Prostate gland (tissue), 2 donors: ENCODE measurements at regions not wholly inside any gene's neighbourhood (a gene's known extent, or its start where the extent isn't known, plus 50 kb on each side); places are given as distances from the start of the nearest gene placed in this dataset.
"Not testable (repeated sequence)": the region's sequence is repeated elsewhere in the genome, so short reads cannot be mapped to it uniquely, and the experiment has no call there.

ENCODE experiments used
- DNase-seq: peaks from one replicate; pipeline ENCODE4 v3.0.0-alpha.2; 2019; ENCODE audit warnings: low spot score
- H3K27ac ChIP-seq, 2 donors: fragments of 200-600 bp; sonication (generic); 2 replicates each; pipeline ENCODE4 v1.5.1; 2017 to 2019
- H3K27me3 ChIP-seq: fragments of 200-600 bp; sonication (generic); replicated peaks from 2 replicates; pipeline ENCODE4 v1.5.1; 2019; ENCODE audit not compliant: insufficient read depth
- H3K36me3 ChIP-seq, 2 donors: fragments of 200-600 bp; sonication (generic); 1 replicate in 1 of 2; 2 replicates in 1 of 2; pipeline versions ENCODE4 v1.5.1 to v1.8.1; 2017 to 2019
- H3K4me1 ChIP-seq: fragments of 200-600 bp; sonication (generic); replicated peaks from 2 replicates; pipeline ENCODE4 v1.5.1; 2019
- H3K4me3 ChIP-seq, 2 donors: fragments of 200-600 bp; sonication (generic); 2 replicates each; pipeline ENCODE4 v1.5.1; 2017 to 2019
- H3K9me3 ChIP-seq: fragments of 200-600 bp; sonication (generic); 2 replicates; pipeline ENCODE4 v1.5.1; 2017
- POLR2A ChIP-seq: fragments of 450-650 bp; IDR thresholded peaks from one replicate; pipeline ENCODE4 v1.6.1; 2016; ENCODE audit warnings: antibody characterized with exemption, mild to moderate bottlenecking
- POLR2AphosphoS5 ChIP-seq: sonication (generic); formaldehyde crosslinking; IDR thresholded peaks from one replicate; pipeline ENCODE4 v1.6.1; 2017; ENCODE audit warnings: antibody characterized with exemption
- WGBS: methylation state at CpG from one replicate; pipeline ENCODE4 v1.1.5; 2018; 5-methylcytosine and 5-hydroxymethylcytosine counted together
- intact Hi-C: fragments of 100-400 bp; cut with DNase I; formaldehyde crosslinking; loops from one replicate; pipeline ENCODE4 v1.14.2; 2022
- TF ChIP-seq, protein P1 (sequence below), 4 experiments: fragments of 200-600 bp in 2 of 4; fragments of 450-650 bp in 2 of 4; sonication (generic) in 2 of 4; IDR thresholded peaks; 1 replicate in 3 of 4; 2 replicates in 1 of 4; pipeline ENCODE4 v1.5.1; 2016 to 2019; ENCODE audit warnings: antibody characterized with exemption in 4 of 4, mild to moderate bottlenecking in 2 of 4, moderate library complexity in 2 of 4

DNA sequence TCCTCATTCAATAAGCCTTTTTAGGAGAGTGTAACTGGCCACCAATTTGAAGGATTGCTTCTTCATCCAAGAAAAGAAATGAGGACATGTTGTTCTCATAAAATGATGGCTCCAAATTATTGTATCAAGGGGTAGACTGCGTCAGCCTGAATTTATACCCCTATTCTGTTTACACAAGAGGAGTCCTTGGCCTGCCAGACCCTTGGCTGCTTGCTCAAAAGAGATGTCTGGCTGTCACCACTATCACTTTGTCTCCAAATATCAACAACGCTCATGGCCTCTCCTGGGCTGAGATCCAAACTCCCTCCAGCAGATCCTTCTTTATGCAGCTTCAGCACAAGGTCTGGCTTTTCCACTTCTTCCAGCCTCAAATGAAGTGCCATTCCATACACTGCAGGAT is 127.9 kb downstream of the OR13H1 start:
- peak; percentile 63 for DNase-seq
- Histone ChIP-seq H3K36me3 (no peaks in the 10 kb centered on the region), H3K27me3 (no peaks in the 10 kb centered on the region), H3K9me3 (no peaks in the 10 kb centered on the region), H3K4me3 (no peak overlapping the region), H3K4me1 (no peaks in the 10 kb centered on the region), H3K27ac (no peak overlapping the region)
- TF ChIP-seq POLR2A (no peak), POLR2AphosphoS5 (peak; percentile 61)
- TF ChIP-seq, protein P1, sequence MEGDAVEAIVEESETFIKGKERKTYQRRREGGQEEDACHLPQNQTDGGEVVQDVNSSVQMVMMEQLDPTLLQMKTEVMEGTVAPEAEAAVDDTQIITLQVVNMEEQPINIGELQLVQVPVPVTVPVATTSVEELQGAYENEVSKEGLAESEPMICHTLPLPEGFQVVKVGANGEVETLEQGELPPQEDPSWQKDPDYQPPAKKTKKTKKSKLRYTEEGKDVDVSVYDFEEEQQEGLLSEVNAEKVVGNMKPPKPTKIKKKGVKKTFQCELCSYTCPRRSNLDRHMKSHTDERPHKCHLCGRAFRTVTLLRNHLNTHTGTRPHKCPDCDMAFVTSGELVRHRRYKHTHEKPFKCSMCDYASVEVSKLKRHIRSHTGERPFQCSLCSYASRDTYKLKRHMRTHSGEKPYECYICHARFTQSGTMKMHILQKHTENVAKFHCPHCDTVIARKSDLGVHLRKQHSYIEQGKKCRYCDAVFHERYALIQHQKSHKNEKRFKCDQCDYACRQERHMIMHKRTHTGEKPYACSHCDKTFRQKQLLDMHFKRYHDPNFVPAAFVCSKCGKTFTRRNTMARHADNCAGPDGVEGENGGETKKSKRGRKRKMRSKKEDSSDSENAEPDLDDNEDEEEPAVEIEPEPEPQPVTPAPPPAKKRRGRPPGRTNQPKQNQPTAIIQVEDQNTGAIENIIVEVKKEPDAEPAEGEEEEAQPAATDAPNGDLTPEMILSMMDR (IDR thresholded peaks at IDR 0.05), result no peak
- 15% methylated on average over 2 of the region's 2 CpGs for WGBS
- intact Hi-C loops, result loop anchor here (5.0 kb wide), 1 partner anchor 39 kb away; no protein-coding TSS in a partner anchor

DNA sequence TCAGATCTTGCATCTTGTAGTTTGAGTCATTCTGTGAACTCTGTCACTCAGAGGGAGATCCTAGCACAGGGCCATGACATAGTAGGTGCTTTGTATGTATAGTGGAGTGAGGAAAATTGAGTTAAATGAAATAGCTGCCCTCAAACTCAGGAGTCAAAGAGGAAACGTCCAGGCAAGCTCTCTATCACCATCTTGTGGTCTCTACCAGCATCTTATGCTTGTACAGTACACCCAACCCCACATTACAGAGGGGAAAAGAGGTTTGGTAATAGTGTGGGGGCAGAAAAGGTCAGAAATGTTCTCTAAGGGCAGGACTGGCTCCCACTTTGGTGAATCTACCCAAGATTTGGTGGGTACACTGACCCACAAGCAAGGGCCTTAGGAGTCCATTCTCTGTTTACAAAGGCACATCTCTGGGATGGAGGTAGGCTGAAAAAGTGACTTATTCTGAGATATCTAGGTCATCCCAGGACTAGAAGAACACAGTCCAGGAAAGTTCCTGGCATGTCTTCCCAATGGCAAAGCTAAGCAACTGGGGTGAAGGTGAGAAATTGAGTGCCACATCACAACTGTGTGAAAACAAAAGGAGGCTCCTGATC is 131.8 kb downstream of the OR13H1 start:
- 0% methylated on average over 1 of the region's 1 CpG for WGBS
- intact Hi-C loops, result no loop called here

DNA sequence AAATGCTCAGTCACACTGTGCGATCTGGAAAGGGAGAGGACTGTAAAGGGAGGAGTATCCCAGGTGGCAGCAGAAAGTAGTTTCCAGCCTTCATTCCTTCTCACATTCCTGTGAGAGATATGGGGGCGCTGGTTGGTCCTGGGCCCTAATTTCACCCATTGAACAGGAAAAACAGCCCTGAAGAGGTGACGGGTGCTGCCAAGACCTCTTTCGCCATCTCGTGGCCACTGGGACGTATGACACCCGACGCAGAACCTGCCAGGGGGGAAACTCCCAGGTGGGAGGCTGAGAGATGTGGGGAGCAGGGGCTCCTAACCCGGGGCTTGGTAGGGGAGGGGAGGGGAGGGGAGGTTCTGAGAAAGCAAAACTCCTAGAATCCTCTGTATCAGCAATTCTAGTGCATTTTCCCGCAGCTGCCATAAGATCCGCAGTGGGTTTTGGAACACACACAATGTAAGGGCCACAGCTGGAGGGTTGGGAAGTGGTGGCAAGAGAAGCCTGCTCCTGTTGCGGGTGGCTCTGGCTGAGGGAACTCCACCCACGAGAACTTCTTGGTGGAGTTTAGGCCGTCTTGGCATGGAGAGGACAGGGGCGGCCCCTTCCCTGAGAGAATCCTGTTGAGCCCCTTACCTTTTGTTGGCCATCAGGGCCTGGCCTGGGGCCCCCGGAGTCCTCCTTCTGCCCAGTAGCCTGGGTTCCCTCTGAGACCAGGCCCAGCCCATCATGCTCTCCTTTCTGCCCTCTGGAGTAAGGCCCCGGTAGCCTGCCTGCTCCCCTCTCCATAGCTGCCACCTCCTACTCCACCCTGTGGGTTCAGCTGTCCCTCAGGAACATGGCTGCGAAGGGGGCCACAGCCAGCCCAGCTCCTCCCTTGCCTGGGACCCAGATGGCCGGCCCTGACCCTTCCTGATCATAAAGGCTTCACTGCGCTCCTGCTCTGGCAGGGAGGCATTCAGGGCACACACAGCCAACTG is 134.1 kb downstream of the OR13H1 start:
- no peak overlapping the region for H3K27ac ChIP-seq
- intact Hi-C loops, result no loop called here
- no peaks in the 10 kb centered on the region for H3K9me3 ChIP-seq
- H3K4me3 ChIP-seq, result no peak overlapping the region
- TF ChIP-seq POLR2A, result no peak
- TF ChIP-seq, protein P1 (IDR thresholded peaks at IDR 0.05), result peak in 3 of 4 experiments; percentile 30 to 37 (median 30)
- no peaks in the 10 kb centered on the region for H3K36me3 ChIP-seq
- 30% methylated on average over 11 of the region's 20 CpGs for WGBS
- no peaks in the 10 kb centered on the region for H3K27me3 ChIP-seq
- H3K4me1 ChIP-seq, result no peaks in the 10 kb centered on the region
- DNase-seq, result peak; percentile 4

More for the DNA sequence above, 131.8 kb downstream of the OR13H1 start:
- TF ChIP-seq POLR2A, result no peak
- TF ChIP-seq, protein P1 (IDR thresholded peaks at IDR 0.05), result peak in 1 of 4 experiments; percentile 15
- H3K27me3 ChIP-seq, result no peaks in the 10 kb centered on the region
- no peak for DNase-seq
- no peak overlapping the region for H3K4me3 ChIP-seq
- H3K4me1 ChIP-seq, result no peaks in the 10 kb centered on the region
- no peaks in the 10 kb centered on the region for H3K36me3 ChIP-seq
- no peaks in the 10 kb centered on the region for H3K9me3 ChIP-seq
- H3K27ac ChIP-seq, result no peak overlapping the region

DNA sequence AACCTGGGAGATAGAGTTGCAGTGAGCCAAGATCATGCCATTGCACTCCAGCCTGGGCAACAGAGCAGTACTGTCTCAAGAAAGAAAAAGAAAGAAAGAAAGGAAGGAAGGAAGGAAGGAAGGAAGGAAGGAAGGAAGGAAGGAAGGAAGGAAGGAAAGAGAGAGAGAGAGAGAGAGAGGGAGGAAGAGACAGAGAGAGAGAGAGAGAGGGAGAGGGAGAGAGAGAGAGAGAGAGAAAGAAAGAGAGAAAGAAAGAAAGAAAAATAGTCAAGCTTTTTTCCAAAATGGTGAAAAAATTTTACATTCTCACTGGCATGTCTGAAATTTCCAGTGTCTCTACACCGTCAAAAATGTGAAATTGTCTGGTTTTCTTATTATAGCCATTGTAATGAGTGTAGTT is 138.9 kb downstream of the OR13H1 start:
- H3K9me3 ChIP-seq, H3K4me3 ChIP-seq, H3K36me3 ChIP-seq, H3K27ac ChIP-seq, intact Hi-C loops, DNase-seq, H3K27me3 ChIP-seq, H3K4me1 ChIP-seq: not testable (repeated sequence)
- 88% methylated on average over 1 of the region's 1 CpG for WGBS

DNA sequence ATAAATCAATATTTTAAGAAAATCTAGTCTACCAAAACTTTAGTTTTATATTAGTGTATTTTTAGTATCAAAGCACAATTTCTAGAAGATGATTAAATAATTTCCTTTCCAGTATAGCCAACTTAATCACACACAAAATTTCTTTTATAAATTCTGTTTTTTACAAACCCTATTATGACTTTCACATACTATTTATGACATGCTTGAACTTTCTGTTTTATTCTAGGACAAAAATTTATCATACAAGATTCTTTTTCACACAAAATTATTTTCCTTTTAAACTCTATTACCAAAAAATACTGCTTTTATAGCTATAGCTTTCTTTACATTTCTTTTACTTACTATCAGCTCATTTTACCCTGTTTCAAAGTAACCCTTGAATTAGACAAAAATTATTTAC is 149.5 kb downstream of the OR13H1 start:
- TF ChIP-seq, protein P1 (IDR thresholded peaks at IDR 0.05), result no peak
- TF ChIP-seq POLR2A (no peak), POLR2AphosphoS5 (no peak)
- Histone ChIP-seq H3K9me3 (no peaks in the 10 kb centered on the region), H3K36me3 (no peaks in the 10 kb centered on the region), H3K27me3 (no peaks in the 10 kb centered on the region), H3K27ac (no peak overlapping the region), H3K4me3 (no peak overlapping the region), H3K4me1 (no peaks in the 10 kb centered on the region)
- intact Hi-C loops, result no loop called here
- DNase-seq, result no peak

DNA sequence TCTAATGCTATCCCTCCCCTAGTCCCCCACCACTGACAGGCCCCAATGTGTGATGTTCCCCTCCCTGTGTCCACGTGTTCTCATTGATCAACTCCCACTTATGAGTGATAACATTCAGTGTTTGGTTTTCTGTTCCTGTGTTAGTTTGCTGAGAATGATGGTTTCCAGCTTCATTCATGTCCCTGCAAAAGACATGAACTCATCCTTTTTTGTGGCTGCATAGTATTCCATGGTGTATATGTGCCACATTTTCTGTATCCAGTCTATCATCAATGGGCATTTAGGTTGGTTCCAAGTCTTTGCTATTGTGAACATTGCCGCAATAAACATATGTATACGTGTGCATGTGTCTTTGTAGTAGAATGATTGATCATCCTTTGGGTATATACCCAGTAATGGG is 153.1 kb downstream of the OR13H1 start:
- H3K4me3 ChIP-seq, DNase-seq, H3K36me3 ChIP-seq, H3K27me3 ChIP-seq, intact Hi-C loops, H3K9me3 ChIP-seq, H3K27ac ChIP-seq, H3K4me1 ChIP-seq: not testable (repeated sequence)
- 94% methylated on average over 3 of the region's 3 CpGs for WGBS
